Kidney (tissue), 13 donors: ENCODE measurements at regions not wholly inside any gene's neighbourhood (a gene's known extent, or its start where the extent isn't known, plus 50 kb on each side); places are given as distances from the start of the nearest gene placed in this dataset.
A peak's percentile ranks its signal among the peaks of the same experiment; 100 is the strongest.
"Not testable (repeated sequence)": the region's sequence is repeated elsewhere in the genome, so short reads cannot be mapped to it uniquely, and the experiment has no call there.

Source experiments
- DNase-seq, 5 donors: peaks; one replicate each; pipeline ENCODE4 v3.0.0-alpha.2; 2013 to 2020
- FAIRE-seq: peaks from 2 replicates; lab custom pipeline; 2012; peaks lifted over from hg19 to GRCh38; lab: Jason Lieb, UNC
- H3K27ac ChIP-seq, 2 donors: one replicate each; pipeline ENCODE4 v1.7.0; 2013; ENCODE audit warnings: low read depth in 2 of 2, low read length in 2 of 2, inconsistent platforms in 1 of 2
- H3K27me3 ChIP-seq: one replicate; pipeline ENCODE4 v1.7.1; 2013; ENCODE audit warnings: low read length, inconsistent platforms; ENCODE audit not compliant: control insufficient read depth, insufficient read depth
- H3K36me3 ChIP-seq, 3 donors: one replicate each; pipeline versions ENCODE4 v1.7.0 to v1.7.1; 2013; ENCODE audit warnings: low read length in 3 of 3, control low read depth in 1 of 3, inconsistent platforms in 1 of 3; ENCODE audit not compliant: insufficient read depth in 3 of 3, control insufficient read depth in 2 of 3
- H3K4me1 ChIP-seq, 3 donors: one replicate each; pipeline versions ENCODE4 v1.7.0 to v1.7.1; 2013; ENCODE audit warnings: low read length in 3 of 3, inconsistent platforms in 1 of 3, low read depth in 1 of 3; ENCODE audit not compliant: control insufficient read depth in 2 of 3, insufficient read depth in 2 of 3
- H3K4me3 ChIP-seq, 3 donors: one replicate each; pipeline versions ENCODE4 v1.7.0 to v1.8.1; 2013; ENCODE audit warnings: low read length in 3 of 3, control low read depth in 1 of 3, inconsistent platforms in 1 of 3
- H3K9ac ChIP-seq, 3 donors: one replicate each; pipeline versions ENCODE4 v1.7.0 to v1.7.1; 2013; ENCODE audit warnings: low read length in 3 of 3, control low read depth in 1 of 3, inconsistent platforms in 1 of 3
- H3K9me3 ChIP-seq, 3 donors: one replicate each; pipeline versions ENCODE4 v1.7.0 to v1.7.1; 2013; ENCODE audit warnings: low read length in 3 of 3, control low read depth in 1 of 3, inconsistent platforms in 1 of 3; ENCODE audit not compliant: control insufficient read depth in 2 of 3, insufficient read depth in 1 of 3
- intact Hi-C: fragments of 100-400 bp; cut with DNase I; formaldehyde crosslinking; loops from one replicate; pipeline ENCODE4 v1.11.1; 2022
- TF ChIP-seq, protein P1 (sequence below): IDR thresholded peaks from 3 replicates; pipeline ENCODE4 v1.5.1; 2012; ENCODE audit warnings: mild to moderate bottlenecking, moderate library complexity, borderline replicate concordance; ENCODE audit not compliant: insufficient read depth; ENCODE audit errors: extremely low read depth
- donor health status: control.
- donor health status: control.
- donor health status: control.
- donor health status: control.
- donor health status: control.
- donor health status: DM: yes; HTN: yes; CAD: no.
- donor health status: Normal renal cell carcinoma (clear cell type).

DNA sequence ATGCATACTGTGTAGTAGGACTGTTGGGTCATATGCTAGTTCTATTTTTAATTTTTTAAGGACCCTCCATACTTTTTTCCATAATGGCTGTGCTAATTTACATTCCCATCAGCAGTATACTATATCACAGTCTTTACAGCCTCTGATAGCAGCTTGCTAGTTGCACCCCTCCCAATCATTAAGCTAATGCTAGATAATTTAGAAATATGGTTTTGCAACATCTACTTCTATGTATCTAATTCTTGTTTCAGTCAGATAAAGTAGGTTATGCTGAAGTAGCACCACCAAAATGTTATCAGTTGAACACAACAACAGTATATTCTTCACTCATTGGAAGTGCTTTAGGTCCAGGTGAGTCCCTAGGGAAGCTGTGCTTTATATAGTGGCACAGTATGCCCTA is 522.7 kb upstream of the HTR2C start:
- no peaks in the 10 kb centered on the region for H3K27me3 ChIP-seq
- TF ChIP-seq, protein P1, sequence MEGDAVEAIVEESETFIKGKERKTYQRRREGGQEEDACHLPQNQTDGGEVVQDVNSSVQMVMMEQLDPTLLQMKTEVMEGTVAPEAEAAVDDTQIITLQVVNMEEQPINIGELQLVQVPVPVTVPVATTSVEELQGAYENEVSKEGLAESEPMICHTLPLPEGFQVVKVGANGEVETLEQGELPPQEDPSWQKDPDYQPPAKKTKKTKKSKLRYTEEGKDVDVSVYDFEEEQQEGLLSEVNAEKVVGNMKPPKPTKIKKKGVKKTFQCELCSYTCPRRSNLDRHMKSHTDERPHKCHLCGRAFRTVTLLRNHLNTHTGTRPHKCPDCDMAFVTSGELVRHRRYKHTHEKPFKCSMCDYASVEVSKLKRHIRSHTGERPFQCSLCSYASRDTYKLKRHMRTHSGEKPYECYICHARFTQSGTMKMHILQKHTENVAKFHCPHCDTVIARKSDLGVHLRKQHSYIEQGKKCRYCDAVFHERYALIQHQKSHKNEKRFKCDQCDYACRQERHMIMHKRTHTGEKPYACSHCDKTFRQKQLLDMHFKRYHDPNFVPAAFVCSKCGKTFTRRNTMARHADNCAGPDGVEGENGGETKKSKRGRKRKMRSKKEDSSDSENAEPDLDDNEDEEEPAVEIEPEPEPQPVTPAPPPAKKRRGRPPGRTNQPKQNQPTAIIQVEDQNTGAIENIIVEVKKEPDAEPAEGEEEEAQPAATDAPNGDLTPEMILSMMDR: no peak
- no peak overlapping the region for H3K4me3 ChIP-seq
- DNase-seq (no peak), FAIRE-seq (no peak)
- H3K4me1 ChIP-seq: no peaks in the 10 kb centered on the region
- no peak overlapping the region for H3K9ac ChIP-seq
- H3K9me3 ChIP-seq: no peaks in the 10 kb centered on the region
- intact Hi-C loops: no loop called here
- no peaks in the 10 kb centered on the region for H3K36me3 ChIP-seq
- no peak overlapping the region for H3K27ac ChIP-seq

DNA sequence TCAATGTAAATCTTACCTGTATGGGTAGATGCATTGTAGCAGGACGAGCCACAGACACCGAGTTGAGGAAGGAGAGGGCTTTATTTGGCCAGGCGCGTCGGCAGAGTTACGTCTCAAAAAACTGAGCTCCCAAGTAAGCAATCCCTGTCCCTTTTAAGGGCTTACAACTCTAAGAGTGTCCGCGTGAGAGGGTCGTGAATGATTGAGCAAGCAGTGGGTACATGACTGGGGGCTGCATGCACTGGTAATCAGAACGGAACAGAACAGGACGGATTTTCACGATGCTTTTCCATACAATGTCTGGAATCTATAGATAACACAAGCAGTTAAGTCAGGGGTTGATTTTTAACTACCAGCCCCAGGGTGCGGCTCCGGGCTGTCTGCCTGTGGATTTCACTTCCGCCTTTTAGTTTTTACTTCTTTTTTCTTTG is 524.9 kb upstream of the HTR2C start:
- no peaks in the 10 kb centered on the region for H3K27me3 ChIP-seq
- peak in 1 of 5 donors; percentile 4 for DNase-seq
- no peak for FAIRE-seq
- no peaks in the 10 kb centered on the region for H3K4me1 ChIP-seq
- H3K9me3 ChIP-seq: no peaks in the 10 kb centered on the region
- no peaks in the 10 kb centered on the region for H3K36me3 ChIP-seq
- no peak overlapping the region for H3K4me3 ChIP-seq
- TF ChIP-seq, protein P1: no peak
- no peak overlapping the region for H3K9ac ChIP-seq
- intact Hi-C loops: no loop called here
- no peak overlapping the region for H3K27ac ChIP-seq

DNA sequence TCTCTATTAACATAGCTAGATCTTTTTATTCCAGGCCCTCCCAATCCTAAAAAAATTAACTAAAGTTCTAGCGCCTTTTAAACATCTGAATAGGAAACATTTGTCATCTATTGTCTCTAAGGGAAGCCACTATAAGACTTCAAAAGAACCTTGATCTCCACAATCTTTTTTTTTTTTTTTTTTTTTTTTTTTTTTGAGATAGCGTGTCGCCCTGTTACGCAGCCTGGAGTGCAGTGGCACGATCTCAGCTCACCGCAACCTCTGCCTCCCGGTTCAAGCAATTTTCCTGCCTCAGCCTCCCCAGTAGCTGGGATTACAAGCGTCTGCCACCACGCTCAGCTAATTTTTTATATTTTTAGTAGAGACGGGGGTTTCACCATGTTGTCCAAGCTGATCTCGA is 526.5 kb upstream of the HTR2C start:
- H3K9me3 ChIP-seq, H3K27ac ChIP-seq, H3K27me3 ChIP-seq, H3K4me3 ChIP-seq, intact Hi-C loops, H3K4me1 ChIP-seq, H3K36me3 ChIP-seq, FAIRE-seq, DNase-seq, H3K9ac ChIP-seq: not testable (repeated sequence)

DNA sequence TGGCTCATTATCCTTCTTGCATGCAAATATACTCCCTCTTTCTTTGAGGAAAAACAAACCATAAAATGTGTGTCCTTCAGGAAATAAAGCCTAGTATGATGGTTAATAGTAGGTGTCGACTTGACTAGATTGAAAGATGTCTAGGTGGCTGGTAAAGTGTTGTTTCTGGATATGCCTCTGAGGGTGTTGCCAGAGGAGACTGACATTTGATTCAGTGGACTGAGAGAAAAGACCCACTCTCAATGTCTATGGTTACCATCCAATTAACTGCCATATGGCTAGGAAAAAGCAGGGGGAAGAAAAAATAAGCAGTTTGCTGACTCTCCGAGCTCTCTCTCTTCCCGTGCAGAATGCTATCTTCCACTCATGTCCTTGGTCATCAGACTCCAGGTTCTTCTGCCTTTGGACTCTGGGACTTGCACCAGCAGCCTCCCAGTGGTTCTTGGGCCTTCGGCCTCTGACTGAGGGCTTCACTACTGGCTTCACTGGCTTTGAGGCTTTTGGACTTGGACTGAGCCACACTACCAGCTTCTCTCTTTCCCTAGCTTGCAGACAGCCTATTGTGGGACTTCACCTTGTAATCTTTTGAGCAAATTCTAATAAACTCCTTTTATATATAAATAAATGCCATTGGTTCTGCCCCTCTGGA is 532.1 kb upstream of the HTR2C start:
- Histone ChIP-seq H3K4me3 (no peak overlapping the region), H3K9ac (no peak overlapping the region), H3K9me3 (no peaks in the 10 kb centered on the region), H3K36me3 (no peaks in the 10 kb centered on the region), H3K27ac (no peak overlapping the region), H3K4me1 (no peaks in the 10 kb centered on the region), H3K27me3 (no peaks in the 10 kb centered on the region)
- intact Hi-C loops: no loop called here
- FAIRE-seq (no peak), DNase-seq (no peak)
- TF ChIP-seq, protein P1: no peak
